ENCODE measurements at regions not wholly inside any gene's neighbourhood (a gene's known extent, or its start where the extent isn't known, plus 50 kb on each side); places are given as distances from the start of the nearest gene placed in this dataset.

DNA sequence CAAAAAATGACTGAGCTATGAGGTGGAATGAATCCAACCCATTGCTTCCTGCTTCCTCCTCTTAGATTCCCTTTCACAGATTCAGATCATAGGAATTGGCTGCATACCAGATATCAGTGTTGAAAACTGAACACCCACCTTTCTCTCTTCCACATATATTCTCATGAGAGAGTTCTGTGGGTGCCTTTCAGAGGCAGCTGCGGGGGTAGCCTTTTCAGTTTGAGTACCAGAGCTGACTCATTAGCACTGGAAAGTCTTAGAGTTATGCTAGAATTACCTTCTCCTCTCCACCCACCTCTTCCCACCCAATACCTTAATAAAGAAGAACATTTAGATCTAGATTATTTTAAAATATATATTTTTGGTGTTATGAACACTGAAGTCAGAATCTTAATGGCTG lies 495.4 kb upstream of the SEL1L start:
- TF ChIP-seq, protein P1, sequence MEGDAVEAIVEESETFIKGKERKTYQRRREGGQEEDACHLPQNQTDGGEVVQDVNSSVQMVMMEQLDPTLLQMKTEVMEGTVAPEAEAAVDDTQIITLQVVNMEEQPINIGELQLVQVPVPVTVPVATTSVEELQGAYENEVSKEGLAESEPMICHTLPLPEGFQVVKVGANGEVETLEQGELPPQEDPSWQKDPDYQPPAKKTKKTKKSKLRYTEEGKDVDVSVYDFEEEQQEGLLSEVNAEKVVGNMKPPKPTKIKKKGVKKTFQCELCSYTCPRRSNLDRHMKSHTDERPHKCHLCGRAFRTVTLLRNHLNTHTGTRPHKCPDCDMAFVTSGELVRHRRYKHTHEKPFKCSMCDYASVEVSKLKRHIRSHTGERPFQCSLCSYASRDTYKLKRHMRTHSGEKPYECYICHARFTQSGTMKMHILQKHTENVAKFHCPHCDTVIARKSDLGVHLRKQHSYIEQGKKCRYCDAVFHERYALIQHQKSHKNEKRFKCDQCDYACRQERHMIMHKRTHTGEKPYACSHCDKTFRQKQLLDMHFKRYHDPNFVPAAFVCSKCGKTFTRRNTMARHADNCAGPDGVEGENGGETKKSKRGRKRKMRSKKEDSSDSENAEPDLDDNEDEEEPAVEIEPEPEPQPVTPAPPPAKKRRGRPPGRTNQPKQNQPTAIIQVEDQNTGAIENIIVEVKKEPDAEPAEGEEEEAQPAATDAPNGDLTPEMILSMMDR (IDR thresholded peaks at IDR 0.05), result no peak
- no peak for TF ChIP-seq POLR2A (IDR thresholded peaks at IDR 0.05)
